ENCODE measurements at regions not wholly inside any gene's neighbourhood (a gene's known extent, or its start where the extent isn't known, plus 50 kb on each side); places are given as distances from the start of the nearest gene placed in this dataset.

- TF ChIP-seq CTCF (conservative IDR thresholded peaks at IDR 0.05) (no peak), ZFX (IDR thresholded peaks at IDR 0.05) (no peak)
Observed at GRCh38 chr2:23157812-23158211, 227.2 kb upstream of the KLHL29 start.

All from C4-2B (cell line).